Right ventricle myocardium inferior (tissue), 1 donor: ENCODE measurements at regions not wholly inside any gene's neighbourhood (a gene's known extent, or its start where the extent isn't known, plus 50 kb on each side); places are given as distances from the start of the nearest gene placed in this dataset.

Experiments used
- ATAC-seq: fragments of 200-7000 bp; cut with Tn5 transposase; one replicate; pipeline ENCODE4 v1.9.1; 2020; ENCODE audit warnings: mild to moderate bottlenecking, moderate library complexity
- DNase-seq: peaks from one replicate; pipeline ENCODE4 v3.0.0; 2021; ENCODE audit errors: missing footprints
- intact Hi-C: fragments of 100-400 bp; cut with DNase I; formaldehyde crosslinking; loops from one replicate; pipeline ENCODE4 v1.11.0; 2022
- donor health status: DM: no; HTN: yes; CAD: no; lungs with severe emphysema.

DNA sequence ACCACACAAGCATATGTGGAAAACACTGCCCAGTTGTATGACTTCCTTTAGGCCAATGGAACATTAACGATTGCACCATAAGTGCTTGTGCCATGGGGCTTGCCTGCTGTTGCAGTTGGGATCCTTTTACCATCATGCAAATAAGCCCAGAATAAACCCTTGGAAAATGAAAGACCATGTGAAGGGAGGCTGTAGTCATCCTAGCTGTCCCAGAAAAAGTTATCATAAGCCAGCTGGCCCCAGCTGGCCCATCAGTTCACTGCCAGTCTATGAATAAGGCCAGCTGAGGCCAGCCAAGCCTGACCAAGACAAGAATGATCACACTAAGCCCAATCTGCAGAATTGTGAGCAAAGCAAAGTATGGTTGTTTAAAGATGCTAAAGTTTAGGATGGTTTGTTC, 253.9 kb upstream of the ARHGAP20 start:
- ATAC-seq (peak; percentile 56), DNase-seq (no peak)
- intact Hi-C loops = no loop called here

DNA sequence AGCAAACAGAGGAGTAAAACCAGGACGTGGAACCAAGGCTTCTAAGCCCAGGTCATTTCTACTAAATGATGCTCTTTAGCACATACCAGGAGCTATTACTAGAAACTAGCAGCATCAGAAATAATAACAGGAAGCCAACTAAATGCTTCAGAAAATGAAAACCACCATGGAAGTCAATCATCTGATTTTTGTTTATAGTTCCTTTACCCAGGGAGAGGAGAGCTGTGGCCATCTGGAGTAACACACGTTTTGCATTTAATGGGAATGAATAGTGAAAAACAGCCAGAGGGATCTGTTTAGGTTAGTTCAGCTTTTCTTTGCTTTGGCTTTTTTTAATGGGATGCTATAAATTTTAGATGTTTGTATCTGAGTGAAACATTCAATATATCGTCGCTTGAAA, 250.7 kb upstream of the ARHGAP20 start:
- intact Hi-C loops = no loop called here
- no peak for ATAC-seq
- no peak for DNase-seq

DNA sequence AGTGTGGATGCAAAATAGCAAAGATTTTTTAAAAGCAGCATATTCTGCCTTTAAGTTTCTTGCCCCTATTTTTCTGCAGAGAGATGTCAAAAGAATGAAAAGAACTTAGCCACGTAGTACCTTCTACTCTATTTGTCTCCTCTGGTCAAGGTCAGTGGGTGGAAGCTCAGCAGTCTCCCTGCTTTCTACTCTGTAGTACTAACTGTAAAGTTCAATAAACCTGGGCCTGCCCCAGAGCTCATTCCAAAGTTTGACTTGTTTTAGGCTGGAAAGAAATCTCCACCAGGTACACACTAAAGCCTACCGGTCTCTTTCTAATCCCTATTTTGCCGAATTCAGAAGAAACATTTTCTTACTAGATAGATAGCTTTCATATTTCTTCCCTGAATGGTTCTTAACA, 247.9 kb upstream of the ARHGAP20 start:
- no peak for ATAC-seq
- intact Hi-C loops = no loop called here
- no peak for DNase-seq

DNA sequence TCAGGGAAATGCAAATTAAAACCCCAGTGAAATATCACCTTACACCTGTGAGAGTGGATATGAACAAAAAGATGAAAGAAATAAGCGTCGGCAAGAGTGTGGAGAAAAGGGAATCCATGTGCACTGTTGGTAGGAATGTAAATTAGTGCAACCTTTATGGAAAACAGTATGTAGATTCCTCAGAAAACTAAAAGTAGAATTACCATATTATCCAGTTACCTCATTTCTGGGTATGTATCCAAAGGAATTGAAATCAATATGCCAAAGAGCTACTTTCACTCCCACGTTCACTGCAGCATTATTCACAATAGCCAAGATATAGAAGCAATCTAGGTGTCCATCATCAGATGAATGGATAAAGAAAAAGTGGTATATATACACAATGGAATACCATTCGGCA, 246.0 kb upstream of the ARHGAP20 start:
- intact Hi-C loops = no loop called here
- DNase-seq = no peak
- no peak for ATAC-seq

GRCh38 chr11:110955776-110956175, 243.5 kb upstream of the ARHGAP20 start:
- DNase-seq (no peak), ATAC-seq (no peak)
- intact Hi-C loops = no loop called here

- DNase-seq (no peak), ATAC-seq (peak; percentile 12)
- intact Hi-C loops = no loop called here
Observed at GRCh38 chr11:110951950-110952503, 239.8 kb upstream of the ARHGAP20 start.

DNA sequence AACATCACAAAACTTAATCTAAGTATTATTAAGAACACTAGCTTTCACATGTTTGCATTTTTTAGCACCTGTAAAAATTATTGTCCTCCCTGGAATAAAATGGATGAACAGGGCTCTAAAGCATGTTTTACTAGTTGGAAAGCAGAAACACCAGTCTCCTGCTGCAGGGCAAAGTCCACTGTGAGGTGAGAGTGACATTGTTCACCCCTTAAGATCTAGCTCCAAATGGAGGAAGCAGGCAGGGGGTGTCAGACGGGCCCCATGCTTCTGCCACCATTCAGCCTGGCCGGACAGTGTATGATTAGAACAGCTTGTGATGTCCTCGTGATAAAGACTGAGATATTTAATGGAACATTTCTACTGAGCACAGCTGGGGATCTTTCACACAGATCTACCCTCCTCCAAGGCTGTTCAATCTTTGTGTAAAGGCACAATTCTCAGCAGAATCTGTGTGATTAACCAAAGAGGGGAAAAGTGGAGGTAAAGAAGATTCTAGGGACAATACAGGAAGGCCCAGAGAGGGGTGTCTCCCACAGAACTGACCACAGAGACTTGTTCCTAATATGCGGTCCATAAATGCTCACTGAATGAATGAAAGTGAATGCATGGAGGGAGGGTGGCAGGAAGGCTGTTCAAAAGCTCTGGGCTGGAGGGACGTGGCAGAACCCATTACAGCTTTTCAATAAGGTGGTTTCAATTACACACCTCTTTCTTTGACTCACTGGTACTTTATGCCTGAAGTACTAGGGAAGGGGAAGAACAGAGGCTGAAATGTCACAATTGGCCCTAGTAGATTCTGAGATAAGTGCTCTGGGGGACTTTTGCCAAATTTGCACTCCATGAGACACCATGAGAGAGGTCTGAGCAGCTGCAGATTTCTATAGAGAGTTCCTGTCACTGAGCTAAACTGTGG, 239.1 kb upstream of the ARHGAP20 start:
- intact Hi-C loops = no loop called here
- ATAC-seq = peak; percentile 17
- no peak for DNase-seq

DNA sequence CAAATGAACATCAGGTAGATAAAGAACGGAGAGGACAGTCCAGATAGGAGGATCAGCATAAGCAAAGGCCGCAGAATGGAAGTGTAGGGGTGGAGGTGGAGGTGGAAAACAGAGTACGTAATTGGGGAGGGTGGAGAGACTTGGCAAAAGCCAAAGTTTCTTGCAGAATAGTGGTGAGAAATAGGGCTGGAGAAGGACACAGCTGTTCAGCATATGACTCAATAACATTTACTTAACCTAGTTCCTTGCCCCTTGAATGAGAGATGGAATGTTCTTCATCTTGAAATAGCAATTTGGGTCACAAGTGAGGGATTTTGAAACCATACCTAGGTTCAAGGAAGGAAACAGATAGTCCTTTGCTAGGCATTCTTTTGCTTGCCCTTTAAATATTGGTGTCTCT, 235.9 kb upstream of the ARHGAP20 start:
- intact Hi-C loops = no loop called here
- no peak for DNase-seq

GRCh38 chr11:110947096-110947495, 234.9 kb upstream of the ARHGAP20 start:
- intact Hi-C loops = no loop called here

More for the DNA sequence above, 235.9 kb upstream of the ARHGAP20 start:
- ATAC-seq = peak; percentile 83

GRCh38 chr11:110939471-110939870, 227.2 kb upstream of the ARHGAP20 start:
- intact Hi-C loops = no loop called here
- ATAC-seq (no peak), DNase-seq (no peak)

More at GRCh38 chr11:110947096-110947495, 234.9 kb upstream of the ARHGAP20 start:
- no peak for DNase-seq
- ATAC-seq = peak; percentile 62

- no peak for ATAC-seq
- no peak for DNase-seq
- intact Hi-C loops = no loop called here
Observed at GRCh38 chr11:110935018-110935640, 222.9 kb upstream of the ARHGAP20 start.

- DNase-seq (no peak), ATAC-seq (no peak)
- intact Hi-C loops = no loop called here
Observed at GRCh38 chr11:110929129-110929528, 216.9 kb upstream of the ARHGAP20 start.

GRCh38 chr11:110928391-110928790, 216.2 kb upstream of the ARHGAP20 start:
- intact Hi-C loops = no loop called here
- no peak for DNase-seq
- no peak for ATAC-seq

GRCh38 chr11:110921742-110922521, 209.7 kb upstream of the ARHGAP20 start:
- intact Hi-C loops = no loop called here
- no peak for DNase-seq
- ATAC-seq = peak; percentile 54

DNA sequence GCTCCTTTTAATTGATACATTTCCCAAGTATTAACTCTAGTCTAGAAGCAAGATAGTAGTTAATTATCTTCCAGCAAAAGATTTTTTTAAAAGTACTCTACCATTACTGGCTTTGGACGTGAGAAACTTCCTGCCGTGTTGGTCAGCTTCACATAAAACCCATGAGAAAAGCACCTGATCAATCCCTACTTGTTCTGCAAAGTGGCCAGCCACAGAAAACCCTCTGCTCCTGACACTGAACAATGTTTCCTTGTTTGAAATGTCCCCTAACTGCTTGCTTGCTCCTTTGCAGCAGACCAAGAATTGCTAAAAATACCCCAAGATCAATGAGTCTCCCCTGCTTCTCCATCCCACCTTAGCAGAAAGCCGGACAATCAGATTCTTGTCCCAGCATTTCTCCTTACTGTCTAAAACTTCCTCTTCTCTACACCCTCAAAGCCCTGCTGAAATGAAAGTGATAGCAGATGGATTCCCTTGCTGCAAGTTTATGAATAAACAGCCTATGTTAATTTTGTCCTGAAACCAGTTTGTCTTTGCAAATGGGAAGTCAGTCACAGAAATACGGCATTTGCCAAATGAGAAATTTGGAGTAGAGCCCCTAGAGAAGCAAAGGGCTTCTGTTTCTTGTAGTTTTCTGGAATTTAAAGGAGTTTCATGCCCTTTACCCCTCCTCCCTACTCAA, 207.1 kb upstream of the ARHGAP20 start:
- no peak for DNase-seq
- intact Hi-C loops = no loop called here
- ATAC-seq = no peak

GRCh38 chr11:110918351-110918750, 206.1 kb upstream of the ARHGAP20 start:
- intact Hi-C loops = no loop called here
- no peak for ATAC-seq

GRCh38 chr11:110912437-110912836, 200.2 kb upstream of the ARHGAP20 start:
- ATAC-seq (no peak), DNase-seq (no peak)
- intact Hi-C loops = no loop called here

More at GRCh38 chr11:110918351-110918750, 206.1 kb upstream of the ARHGAP20 start:
- no peak for DNase-seq

- no peak for DNase-seq
- ATAC-seq = no peak
- intact Hi-C loops = no loop called here
Observed at GRCh38 chr11:110910384-110910783, 198.1 kb upstream of the ARHGAP20 start.

DNA sequence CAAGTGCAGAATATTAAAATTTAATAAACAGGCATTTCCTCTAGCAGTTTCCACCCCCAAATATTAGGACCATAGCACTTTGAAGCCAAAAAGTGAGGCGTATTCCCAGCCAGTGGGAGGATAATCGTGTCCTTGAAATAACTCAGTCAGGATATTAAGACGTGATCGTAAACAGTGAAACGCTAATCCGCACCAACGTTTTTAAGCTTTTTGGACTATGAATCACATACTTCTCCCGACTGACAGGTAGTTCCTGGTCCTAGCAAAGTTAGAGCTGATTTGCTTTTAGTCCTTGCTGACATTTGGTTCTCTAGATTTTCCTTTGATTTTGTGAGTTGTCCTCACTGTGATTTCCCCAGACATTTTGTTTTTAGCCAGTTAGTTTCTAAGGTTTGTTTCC, 197.1 kb upstream of the ARHGAP20 start:
- intact Hi-C loops = no loop called here
- DNase-seq = no peak
- no peak for ATAC-seq
